RWPE1 (cell line): ENCODE measurements at regions not wholly inside any gene's neighbourhood (a gene's known extent, or its start where the extent isn't known, plus 50 kb on each side); places are given as distances from the start of the nearest gene placed in this dataset.

ENCODE experiments used
- CTCF ChIA-PET: fragments of 350-600 bp; sonication (Branson Sonifier 250); formaldehyde crosslinking; extraction: SDS; loops from one replicate; lab custom pipeline; 2021; lab: Yijun Ruan, JAX
- POLR2A ChIA-PET: fragments of 400-600 bp; formaldehyde crosslinking; extraction: SDS; loops from one replicate; lab custom pipeline; 2020; ENCODE audit warnings: antibody characterized with exemption; ENCODE audit not compliant: low non-redundant PET; lab: Yijun Ruan, JAX
- DNase-seq: peaks from one replicate; pipeline ENCODE4 v3.0.0; 2012; ENCODE audit warnings: low spot score
- H3K27ac ChIP-seq: fragments of 450-650 bp; 2 replicates; pipeline ENCODE4 v1.5.1; 2017
- TF ChIP-seq, protein P1 (sequence below): fragments of 450-650 bp; conservative IDR thresholded peaks from 2 replicates; pipeline ENCODE4 v1.5.1; 2017; ENCODE audit warnings: low read depth, mild to moderate bottlenecking

- POLR2A ChIA-PET, result no interaction called here
- no peak for DNase-seq
- TF ChIP-seq, protein P1, sequence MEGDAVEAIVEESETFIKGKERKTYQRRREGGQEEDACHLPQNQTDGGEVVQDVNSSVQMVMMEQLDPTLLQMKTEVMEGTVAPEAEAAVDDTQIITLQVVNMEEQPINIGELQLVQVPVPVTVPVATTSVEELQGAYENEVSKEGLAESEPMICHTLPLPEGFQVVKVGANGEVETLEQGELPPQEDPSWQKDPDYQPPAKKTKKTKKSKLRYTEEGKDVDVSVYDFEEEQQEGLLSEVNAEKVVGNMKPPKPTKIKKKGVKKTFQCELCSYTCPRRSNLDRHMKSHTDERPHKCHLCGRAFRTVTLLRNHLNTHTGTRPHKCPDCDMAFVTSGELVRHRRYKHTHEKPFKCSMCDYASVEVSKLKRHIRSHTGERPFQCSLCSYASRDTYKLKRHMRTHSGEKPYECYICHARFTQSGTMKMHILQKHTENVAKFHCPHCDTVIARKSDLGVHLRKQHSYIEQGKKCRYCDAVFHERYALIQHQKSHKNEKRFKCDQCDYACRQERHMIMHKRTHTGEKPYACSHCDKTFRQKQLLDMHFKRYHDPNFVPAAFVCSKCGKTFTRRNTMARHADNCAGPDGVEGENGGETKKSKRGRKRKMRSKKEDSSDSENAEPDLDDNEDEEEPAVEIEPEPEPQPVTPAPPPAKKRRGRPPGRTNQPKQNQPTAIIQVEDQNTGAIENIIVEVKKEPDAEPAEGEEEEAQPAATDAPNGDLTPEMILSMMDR, result no peak
- no peak overlapping the region for H3K27ac ChIP-seq
- CTCF ChIA-PET, result no interaction called here
Observed at GRCh38 chr15:94804613-94805012, 573.3 kb downstream of the MCTP2 start.

GRCh38 chr15:94815110-94815731, 583.9 kb downstream of the MCTP2 start:
- no peak overlapping the region for H3K27ac ChIP-seq
- ChIA-PET POLR2A (no interaction called here), CTCF (no interaction called here)
- no peak for DNase-seq
- TF ChIP-seq, protein P1, result no peak

DNA sequence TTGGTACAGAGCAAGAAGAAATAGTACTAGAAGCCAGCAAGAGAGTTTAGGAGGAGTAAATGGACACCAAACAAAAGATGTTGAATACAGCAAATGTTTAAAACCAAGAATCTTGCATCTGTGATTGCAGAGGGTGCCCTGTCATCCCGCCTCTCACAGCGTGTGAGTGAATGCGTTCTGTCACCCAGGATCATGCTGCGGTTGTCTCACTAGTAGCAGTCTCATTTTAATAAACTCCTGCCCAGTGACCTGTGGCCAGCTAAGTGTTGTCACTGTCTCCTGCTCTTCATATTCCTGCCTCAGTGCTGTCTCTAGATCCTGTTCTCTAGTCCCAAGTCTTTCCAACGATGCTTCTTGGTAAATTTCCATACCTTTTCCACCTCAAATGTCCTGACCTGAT, 584.6 kb downstream of the MCTP2 start:
- ChIA-PET CTCF (no interaction called here), POLR2A (no interaction called here)
- no peak for DNase-seq
- H3K27ac ChIP-seq, result no peak overlapping the region
- TF ChIP-seq, protein P1, result no peak

DNA sequence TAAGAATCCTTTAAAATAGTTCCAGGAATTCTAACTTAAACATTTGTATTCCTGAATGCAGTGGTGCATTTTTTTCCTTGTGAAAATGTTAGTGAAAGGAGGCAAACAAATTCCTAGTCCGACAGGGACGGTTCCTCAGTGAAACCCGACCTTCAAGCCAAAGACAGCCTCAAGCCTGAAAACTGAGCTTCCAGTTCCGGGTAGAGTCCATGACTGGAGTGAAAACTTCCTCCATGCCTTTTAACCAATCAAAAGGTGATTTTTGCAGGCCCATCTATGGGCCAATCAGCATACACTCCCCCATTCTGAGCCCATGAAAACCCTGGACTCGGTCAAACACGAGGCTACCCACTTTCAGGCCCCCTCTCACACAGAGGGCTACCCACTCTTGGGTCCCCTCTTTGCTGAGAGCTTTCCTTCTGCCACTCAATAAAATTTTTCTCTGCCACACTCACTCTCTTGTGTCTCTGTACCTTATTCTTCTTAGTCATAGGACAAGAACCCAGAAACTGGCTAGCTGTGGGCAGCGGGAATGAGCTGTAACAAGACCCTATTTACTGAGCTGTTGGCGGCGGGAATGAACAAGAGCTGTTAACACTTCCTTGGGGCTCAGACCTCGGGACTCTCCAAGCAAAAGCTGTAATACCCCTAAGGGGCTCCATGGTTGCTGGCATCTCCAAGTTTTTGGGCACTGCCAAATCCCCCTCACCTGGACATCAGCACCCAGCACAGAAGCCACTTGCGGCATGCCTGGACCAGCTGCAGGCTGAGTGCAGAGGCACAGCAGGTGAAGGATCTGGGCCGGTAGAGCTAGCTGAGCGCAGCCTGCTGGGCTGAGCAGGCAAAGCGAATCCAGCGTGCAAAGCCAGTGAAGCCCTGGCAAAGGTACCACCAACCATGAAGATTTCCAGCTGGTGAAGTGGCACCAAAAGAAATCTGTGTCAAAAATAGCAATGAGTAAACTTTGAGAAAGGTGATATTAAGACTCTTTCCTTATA, 598.8 kb downstream of the MCTP2 start:
- DNase-seq, result no peak
- no peak overlapping the region for H3K27ac ChIP-seq
- TF ChIP-seq, protein P1, result no peak
- ChIA-PET POLR2A (no interaction called here), CTCF (no interaction called here)

- POLR2A ChIA-PET, result no interaction called here
- TF ChIP-seq, protein P1, result no peak
- H3K27ac ChIP-seq, result no peak overlapping the region
- DNase-seq, result no peak
- CTCF ChIA-PET, result no interaction called here
Observed at GRCh38 chr15:94834000-94834399, 602.6 kb downstream of the MCTP2 start.

DNA sequence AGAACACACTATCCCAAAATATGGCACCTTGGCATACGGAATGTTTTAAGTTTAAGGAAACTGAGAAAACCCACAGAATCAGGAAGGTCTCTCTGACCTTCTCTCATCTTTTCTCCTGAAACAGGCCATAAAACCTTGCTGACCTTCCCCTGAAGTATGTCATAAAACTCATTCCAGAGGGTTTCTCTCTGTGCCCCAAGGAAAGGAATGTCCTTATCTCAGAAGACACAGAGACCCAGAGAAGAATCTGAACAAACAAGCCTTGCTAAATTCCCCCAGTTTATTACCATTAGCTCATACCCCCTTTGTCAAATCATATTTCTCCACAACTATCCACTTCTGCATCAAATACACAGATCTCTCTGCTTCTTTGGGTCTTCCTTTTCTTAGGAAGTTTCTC, 603.1 kb downstream of the MCTP2 start:
- TF ChIP-seq, protein P1, result no peak
- no peak overlapping the region for H3K27ac ChIP-seq
- no peak for DNase-seq
- ChIA-PET CTCF (no interaction called here), POLR2A (no interaction called here)
